HG03342 (cell line): ENCODE measurements at regions not wholly inside any gene's neighbourhood (a gene's known extent, or its start where the extent isn't known, plus 50 kb on each side); places are given as distances from the start of the nearest gene placed in this dataset.

Source experiments
- ATAC-seq: cut with Tn5 transposase; IDR thresholded peaks from one replicate; pipeline ENCODE4 v1.9.1; 2021; ENCODE audit warnings: mild to moderate bottlenecking, moderate library complexity; ENCODE audit not compliant: unreplicated experiment

GRCh38 chr6:127053032-127053874 lies 65.2 kb upstream of the RSPO3 start:
- no peak for ATAC-seq

- ATAC-seq: no peak
Measured at GRCh38 chr6:127053875-127054235, 64.6 kb upstream of the RSPO3 start.

GRCh38 chr6:127058027-127058426 lies 60.4 kb upstream of the RSPO3 start:
- no peak for ATAC-seq

DNA sequence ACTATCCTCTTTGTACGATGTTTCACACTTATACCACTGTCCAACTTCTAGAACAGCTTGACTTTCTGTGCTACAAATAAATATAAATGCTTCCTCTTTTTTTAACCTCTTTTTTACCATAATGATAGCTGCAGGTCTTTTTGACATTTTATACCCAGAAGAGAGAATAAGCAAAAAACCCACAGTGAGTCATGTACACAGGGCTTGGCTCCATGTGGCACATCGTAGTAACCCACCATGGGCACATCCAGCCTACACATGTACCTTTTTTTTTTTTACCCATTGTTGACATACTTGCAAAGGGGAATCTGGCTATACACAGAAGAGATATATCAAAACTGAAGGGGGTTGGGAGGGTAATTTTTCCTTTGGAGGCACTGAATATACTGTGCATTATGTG lies 59.5 kb upstream of the RSPO3 start:
- ATAC-seq: no peak
